ENCODE measurements at regions not wholly inside any gene's neighbourhood (a gene's known extent, or its start where the extent isn't known, plus 50 kb on each side); places are given as distances from the start of the nearest gene placed in this dataset.

DNA sequence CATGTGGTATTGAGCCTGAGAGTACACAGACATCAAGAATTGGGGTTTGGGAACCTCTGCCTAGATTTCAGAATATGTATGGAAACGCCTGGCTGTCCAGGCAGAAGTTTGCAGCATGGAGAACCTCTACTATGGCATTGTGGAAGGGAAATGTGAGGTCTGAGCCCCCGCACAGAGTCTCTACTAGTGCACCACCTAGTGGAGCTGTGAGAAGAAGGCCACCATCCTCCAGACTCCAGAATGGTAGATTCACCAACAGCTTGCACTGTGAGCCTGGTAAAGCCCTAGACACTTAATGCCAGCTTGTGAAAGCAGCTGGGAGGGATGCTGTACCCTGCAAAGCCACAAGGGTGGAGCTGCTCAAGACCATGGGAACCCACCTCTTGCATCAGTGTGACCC lies 658.2 kb downstream of the HACE1 start:
- no TSS peak for BruUV-seq (replicated peaks)
- H4K20me1 ChIP-seq (ENCODE audit: control insufficient read depth, insufficient read depth), result no peaks in the 10 kb centered on the region
- intact Hi-C loops (cut with micrococcal nuclease; ENCODE audit: unreplicated experiment) (no loop called here), in situ Hi-C loops (cut with MboI) (no loop called here)
- H3K4me3 ChIP-seq, result no peak overlapping the region
- no peak overlapping the region for H3K27ac ChIP-seq (ENCODE audit: control insufficient read depth, insufficient read depth)
- no peak overlapping the region for H3K4me2 ChIP-seq (ENCODE audit: control insufficient read depth, insufficient read depth)
- no peaks in the 10 kb centered on the region for H3K27me3 ChIP-seq (replicated peaks in 1 of 2; ENCODE audit: control insufficient read depth in 2 of 2, insufficient read depth in 2 of 2, low read length in 1 of 2)
- H3K9me3 ChIP-seq (replicated peaks; ENCODE audit: control insufficient read depth, insufficient read depth, low read length), result no peaks in the 10 kb centered on the region
- no peak overlapping the region for H3K9ac ChIP-seq (ENCODE audit: control insufficient read depth, insufficient read depth, low read length)
- ChIA-PET POLR2A (no interaction called here), RAD21 (ENCODE audit: unreplicated experiment) (no interaction called here), CTCF (no interaction called here), SMC1A (ENCODE audit: uncharacterized antibody, unreplicated experiment) (interaction anchor here (0.6 kb wide), 1 partner anchor 344 kb away, joined by 3 read pairs; no protein-coding TSS in a partner anchor)
- ATAC-seq (no peak), DNase-seq (ENCODE audit: low read depth, low spot score) (no peak), FAIRE-seq (no peak)
- no peaks in the 10 kb centered on the region for H3K79me2 ChIP-seq (ENCODE audit: control insufficient read depth, insufficient read depth, low read length)
- no peak overlapping the region for H2AFZ ChIP-seq (ENCODE audit: control insufficient read depth, low read depth, low read length)
- no peaks in the 10 kb centered on the region for H3K36me3 ChIP-seq (ENCODE audit: control insufficient read depth in 2 of 2, insufficient read depth in 2 of 2, low read length in 1 of 2)
- TF ChIP-seq EGR1 (IDR thresholded peaks at IDR 0.05; ENCODE audit: borderline replicate concordance in 1 of 2, low read depth in 2 of 2, low read length in 2 of 2) (no peak), CBFB (IDR thresholded peaks at IDR 0.05; ENCODE audit: low read depth) (no peak), ZNF622 (IDR thresholded peaks at IDR 0.05) (no peak), NR2F1 (conservative IDR thresholded peaks at IDR 0.05) (no peak), RCOR1 (conservative IDR thresholded peaks at IDR 0.05; ENCODE audit: low read depth, low read length) (no peak), TARDBP (IDR thresholded peaks at IDR 0.05; ENCODE audit: borderline replicate concordance) (no peak), SMARCA5 (IDR thresholded peaks at IDR 0.05) (no peak), NFXL1 (IDR thresholded peaks at IDR 0.05; ENCODE audit: borderline replicate concordance) (no peak), HDAC6 (IDR thresholded peaks at IDR 0.05; ENCODE audit: unreplicated experiment) (no peak), ATF7 (IDR thresholded peaks at IDR 0.05; ENCODE audit: low read depth) (no peak), YY1 (IDR thresholded peaks at IDR 0.05; ENCODE audit: low read depth, low read length) (no peak), KDM1A (IDR thresholded peaks at IDR 0.05; ENCODE audit: borderline replicate concordance) (no peak), POLR2AphosphoS5 (IDR thresholded peaks at IDR 0.05; ENCODE audit: low read length) (no peak)
- TF ChIP-seq, protein P1, sequence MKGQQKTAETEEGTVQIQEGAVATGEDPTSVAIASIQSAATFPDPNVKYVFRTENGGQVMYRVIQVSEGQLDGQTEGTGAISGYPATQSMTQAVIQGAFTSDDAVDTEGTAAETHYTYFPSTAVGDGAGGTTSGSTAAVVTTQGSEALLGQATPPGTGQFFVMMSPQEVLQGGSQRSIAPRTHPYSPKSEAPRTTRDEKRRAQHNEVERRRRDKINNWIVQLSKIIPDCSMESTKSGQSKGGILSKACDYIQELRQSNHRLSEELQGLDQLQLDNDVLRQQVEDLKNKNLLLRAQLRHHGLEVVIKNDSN (IDR thresholded peaks at IDR 0.05; ENCODE audit: borderline replicate concordance, extremely low read length, insufficient read depth, low read depth, low read length), result no peak
- TF ChIP-seq, protein P2, sequence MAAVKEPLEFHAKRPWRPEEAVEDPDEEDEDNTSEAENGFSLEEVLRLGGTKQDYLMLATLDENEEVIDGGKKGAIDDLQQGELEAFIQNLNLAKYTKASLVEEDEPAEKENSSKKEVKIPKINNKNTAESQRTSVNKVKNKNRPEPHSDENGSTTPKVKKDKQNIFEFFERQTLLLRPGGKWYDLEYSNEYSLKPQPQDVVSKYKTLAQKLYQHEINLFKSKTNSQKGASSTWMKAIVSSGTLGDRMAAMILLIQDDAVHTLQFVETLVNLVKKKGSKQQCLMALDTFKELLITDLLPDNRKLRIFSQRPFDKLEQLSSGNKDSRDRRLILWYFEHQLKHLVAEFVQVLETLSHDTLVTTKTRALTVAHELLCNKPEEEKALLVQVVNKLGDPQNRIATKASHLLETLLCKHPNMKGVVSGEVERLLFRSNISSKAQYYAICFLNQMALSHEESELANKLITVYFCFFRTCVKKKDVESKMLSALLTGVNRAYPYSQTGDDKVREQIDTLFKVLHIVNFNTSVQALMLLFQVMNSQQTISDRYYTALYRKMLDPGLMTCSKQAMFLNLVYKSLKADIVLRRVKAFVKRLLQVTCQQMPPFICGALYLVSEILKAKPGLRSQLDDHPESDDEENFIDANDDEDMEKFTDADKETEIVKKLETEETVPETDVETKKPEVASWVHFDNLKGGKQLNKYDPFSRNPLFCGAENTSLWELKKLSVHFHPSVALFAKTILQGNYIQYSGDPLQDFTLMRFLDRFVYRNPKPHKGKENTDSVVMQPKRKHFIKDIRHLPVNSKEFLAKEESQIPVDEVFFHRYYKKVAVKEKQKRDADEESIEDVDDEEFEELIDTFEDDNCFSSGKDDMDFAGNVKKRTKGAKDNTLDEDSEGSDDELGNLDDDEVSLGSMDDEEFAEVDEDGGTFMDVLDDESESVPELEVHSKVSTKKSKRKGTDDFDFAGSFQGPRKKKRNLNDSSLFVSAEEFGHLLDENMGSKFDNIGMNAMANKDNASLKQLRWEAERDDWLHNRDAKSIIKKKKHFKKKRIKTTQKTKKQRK (IDR thresholded peaks at IDR 0.05; ENCODE audit: low read depth, low read length), result no peak
- TF ChIP-seq, protein P3, sequence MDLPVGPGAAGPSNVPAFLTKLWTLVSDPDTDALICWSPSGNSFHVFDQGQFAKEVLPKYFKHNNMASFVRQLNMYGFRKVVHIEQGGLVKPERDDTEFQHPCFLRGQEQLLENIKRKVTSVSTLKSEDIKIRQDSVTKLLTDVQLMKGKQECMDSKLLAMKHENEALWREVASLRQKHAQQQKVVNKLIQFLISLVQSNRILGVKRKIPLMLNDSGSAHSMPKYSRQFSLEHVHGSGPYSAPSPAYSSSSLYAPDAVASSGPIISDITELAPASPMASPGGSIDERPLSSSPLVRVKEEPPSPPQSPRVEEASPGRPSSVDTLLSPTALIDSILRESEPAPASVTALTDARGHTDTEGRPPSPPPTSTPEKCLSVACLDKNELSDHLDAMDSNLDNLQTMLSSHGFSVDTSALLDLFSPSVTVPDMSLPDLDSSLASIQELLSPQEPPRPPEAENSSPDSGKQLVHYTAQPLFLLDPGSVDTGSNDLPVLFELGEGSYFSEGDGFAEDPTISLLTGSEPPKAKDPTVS (IDR thresholded peaks at IDR 0.05; ENCODE audit: low read depth, low read length), result no peak
- TF ChIP-seq, protein P4, sequence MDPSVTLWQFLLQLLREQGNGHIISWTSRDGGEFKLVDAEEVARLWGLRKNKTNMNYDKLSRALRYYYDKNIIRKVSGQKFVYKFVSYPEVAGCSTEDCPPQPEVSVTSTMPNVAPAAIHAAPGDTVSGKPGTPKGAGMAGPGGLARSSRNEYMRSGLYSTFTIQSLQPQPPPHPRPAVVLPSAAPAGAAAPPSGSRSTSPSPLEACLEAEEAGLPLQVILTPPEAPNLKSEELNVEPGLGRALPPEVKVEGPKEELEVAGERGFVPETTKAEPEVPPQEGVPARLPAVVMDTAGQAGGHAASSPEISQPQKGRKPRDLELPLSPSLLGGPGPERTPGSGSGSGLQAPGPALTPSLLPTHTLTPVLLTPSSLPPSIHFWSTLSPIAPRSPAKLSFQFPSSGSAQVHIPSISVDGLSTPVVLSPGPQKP (IDR thresholded peaks at IDR 0.05; ENCODE audit: low read depth, low read length), result no peak
- TF ChIP-seq, protein P5, sequence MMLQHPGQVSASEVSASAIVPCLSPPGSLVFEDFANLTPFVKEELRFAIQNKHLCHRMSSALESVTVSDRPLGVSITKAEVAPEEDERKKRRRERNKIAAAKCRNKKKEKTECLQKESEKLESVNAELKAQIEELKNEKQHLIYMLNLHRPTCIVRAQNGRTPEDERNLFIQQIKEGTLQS (IDR thresholded peaks at IDR 0.05; ENCODE audit: borderline replicate concordance, extremely low read depth, low read depth, low read length), result no peak
- WGBS (ENCODE audit: insufficient coverage, insufficient replicate concordance, low lambda C conversion rate, missing lambda C conversion rate), result 43% methylated on average over 2 of the region's 2 CpGs
- H3K4me1 ChIP-seq (ENCODE audit: control insufficient read depth, insufficient read depth, low read length), result no peaks in the 10 kb centered on the region
